Activated T-cell treated with anti-CD3 and anti-CD28 coated beads for 48 hours (primary cell): ENCODE measurements at regions not wholly inside any gene's neighbourhood (a gene's known extent, or its start where the extent isn't known, plus 50 kb on each side); places are given as distances from the start of the nearest gene placed in this dataset.

Experiments used
- DNase-seq: peaks from one replicate; pipeline ENCODE4 v3.0.0-alpha.2; 2020; ENCODE audit warnings: low read depth

GRCh38 chr19:30781519-30781918 lies 409.3 kb downstream of the ZNF536 start:
- DNase-seq: no peak

- DNase-seq: no peak
Observed at GRCh38 chr19:30781047-30781446, 408.9 kb downstream of the ZNF536 start.

DNA sequence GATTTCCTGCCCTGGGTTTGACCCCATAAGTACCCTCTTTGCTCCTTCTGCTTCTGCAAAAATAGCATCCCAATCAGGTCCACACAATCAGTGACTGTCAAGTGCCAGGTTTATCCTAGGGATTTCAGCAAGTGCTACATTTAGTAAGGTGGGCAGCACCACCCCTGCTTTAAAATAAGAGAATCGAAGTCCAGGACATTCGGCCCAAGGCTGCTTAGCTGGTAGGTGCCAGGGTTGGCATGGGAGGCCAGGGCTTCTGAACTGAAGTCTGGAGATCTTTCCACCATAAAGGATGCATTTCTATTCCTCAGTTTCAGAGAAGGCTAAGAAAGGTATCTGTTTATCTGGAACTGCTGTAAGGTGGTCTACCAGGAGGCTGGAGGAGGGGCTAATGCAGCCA lies 408.3 kb downstream of the ZNF536 start:
- DNase-seq: no peak

DNA sequence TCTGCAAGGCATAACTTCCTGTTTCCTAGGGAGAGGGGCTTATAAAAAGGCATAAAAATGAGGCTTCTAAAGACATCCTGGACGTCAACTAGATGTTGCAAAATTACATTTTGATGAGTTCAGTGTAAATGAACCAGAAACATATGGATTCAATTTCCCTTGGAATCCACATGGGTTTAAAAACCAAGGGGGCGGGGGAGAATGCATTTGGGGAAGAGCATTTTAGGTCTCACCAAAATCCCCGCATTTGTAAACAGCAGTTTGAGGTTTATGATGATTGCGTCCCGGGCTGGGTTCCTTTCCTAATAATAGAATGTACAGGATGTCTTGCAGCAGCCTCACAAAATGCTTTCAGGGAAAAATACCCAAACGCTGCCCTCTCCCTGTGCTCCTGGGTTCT lies 407.8 kb downstream of the ZNF536 start:
- DNase-seq: no peak

GRCh38 chr19:30778961-30779715 lies 407.0 kb downstream of the ZNF536 start:
- no peak for DNase-seq

DNA sequence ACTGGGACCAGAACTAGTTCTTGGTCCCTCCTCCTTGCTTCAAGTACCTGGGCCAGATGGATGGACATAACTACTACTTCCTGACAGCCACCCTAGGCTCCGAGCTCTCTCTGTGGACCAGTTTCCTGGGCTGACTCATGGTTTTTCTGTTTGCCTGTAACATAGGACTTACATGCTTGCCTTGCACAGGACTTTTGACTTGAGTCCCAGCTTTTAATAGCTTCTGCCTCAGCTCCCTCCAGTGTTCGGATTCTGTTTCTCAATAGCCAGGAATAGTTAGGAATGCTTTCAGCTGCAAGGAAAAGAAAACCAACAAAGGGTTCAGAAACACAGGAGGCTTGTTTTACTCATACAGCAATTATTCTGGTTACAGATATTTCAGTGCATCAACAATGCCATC lies 405.9 kb downstream of the ZNF536 start:
- no peak for DNase-seq

DNA sequence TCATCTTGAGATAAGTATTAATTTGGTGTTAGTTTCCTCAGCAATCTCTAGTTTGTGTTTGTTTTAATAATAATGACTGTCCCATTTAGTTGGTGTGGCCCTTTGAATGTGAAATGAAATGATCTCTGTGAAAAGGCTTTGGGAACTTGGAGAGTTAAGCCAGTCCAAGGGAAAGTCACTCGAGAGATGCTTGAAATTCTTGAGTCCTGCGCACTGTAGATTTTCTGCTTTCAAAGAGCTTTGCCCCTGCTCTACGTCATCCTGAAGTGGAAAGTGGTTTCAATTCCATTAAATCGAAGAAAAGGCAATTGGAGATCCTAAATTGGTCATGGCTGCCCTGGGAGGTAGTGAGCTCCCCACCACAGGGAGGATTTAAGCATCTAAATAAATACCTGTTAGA lies 403.8 kb downstream of the ZNF536 start:
- DNase-seq: no peak

- DNase-seq: no peak
Observed at GRCh38 chr19:30774252-30774766, 402.1 kb downstream of the ZNF536 start.

DNA sequence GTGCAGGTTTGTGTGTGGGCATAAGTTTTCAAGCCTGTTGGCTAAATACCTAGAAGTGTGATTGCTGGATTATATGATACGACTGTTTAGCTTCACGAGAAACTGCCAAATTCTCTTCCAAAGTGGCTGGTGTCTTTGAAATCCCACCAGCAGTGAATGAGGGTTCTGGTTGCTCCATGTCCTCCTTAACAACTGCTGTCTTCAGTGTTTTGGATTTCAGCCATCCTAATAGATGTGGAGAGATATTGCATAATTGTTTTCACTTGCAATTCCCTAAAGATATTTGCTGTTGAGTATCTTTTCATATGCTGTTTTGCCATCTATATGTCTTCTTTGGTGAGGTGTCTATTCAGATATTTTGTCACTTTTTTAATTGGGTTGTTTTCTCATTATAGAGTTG lies 390.5 kb downstream of the ZNF536 start:
- no peak for DNase-seq

- no peak for DNase-seq
Observed at GRCh38 chr19:30760014-30760413, 387.8 kb downstream of the ZNF536 start.

DNA sequence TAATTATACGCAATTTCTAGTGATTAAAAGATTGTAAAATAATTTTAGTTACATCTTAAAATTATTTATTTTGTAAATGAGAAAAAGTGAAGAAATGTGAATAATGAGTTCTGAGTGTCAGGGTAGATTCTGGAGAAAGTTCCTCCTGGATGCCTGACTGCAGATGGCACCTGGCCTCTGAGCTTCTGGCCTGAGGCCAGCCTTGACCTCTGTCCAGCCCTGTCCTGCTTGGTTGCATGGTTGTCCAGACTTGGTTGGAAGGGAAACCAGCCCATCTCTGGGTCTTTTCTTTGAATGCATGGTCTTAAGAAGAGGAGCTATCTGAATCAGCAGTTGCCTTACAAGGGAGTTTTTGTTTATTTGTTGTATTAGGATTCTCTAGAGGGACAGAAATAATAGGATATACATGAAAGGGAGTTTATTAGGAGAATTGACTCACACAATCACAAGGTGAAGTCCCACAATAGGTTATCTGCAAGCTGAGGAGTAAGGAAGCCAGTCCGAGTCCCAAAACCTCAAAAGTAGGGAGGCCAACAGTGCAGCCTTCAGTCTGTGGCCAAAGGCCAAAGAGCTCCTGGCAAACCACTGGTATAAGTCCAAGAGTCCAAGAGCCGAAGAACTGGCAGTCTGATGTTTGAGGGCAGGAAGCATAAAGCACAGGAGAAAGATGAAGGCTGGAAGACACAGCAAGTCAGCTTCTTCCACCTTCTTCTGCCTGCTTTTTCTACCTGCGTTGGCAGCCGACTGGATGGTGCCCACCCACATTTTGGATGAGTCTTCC lies 385.8 kb downstream of the ZNF536 start:
- DNase-seq: no peak

DNA sequence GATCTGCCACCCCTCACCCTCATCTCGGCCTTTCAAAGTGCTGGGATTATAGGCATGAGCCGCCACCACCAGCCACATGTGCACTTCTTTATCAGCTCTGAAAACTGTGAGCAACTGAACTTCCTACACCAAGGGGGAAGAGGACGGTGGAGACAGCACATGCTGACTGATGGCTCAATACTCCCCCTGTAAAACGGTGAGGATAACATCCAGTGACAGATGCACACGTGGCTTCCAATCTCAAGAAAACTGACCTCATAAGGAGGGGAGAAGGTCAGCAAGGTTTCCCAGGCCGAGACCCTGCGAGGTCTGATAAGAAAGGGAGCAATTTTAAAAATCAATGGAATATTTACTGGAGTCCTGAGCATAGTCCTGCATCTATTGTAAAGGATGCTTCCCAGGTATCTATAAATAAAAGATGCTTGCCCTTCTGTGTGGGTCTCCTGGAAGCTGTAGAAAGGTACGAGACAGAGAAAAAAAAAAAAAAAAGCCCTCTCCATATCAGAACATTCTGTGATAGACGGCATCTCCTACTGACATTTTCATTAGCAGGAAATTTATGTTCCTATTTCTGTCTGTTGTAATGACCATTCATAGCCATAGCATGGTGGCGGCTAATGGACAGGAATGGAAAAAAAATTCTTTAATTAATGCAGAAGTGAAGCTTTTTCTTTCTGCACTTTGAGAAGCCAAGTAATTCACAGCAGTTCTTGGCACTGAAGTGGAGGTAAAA lies 385.1 kb downstream of the ZNF536 start:
- no peak for DNase-seq

DNA sequence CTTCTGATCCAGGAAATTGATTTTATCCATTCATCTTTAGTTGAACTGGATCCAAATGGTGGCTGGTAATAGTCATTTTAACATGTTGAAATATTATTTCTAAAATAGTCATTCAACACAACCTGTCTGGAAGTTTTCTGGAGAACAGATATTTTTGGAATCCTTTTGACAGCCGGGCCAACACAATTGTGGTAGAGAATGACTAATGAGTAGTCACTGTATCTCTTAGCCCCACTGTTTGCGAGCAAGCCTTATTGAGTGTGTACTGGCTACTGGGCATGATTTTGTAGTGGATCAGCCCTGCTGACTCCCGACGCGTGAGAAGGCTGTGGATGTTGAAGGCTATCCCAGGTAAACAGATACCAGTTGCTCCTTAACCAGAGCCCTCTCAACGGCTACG lies 383.4 kb downstream of the ZNF536 start:
- DNase-seq: no peak

GRCh38 chr19:30754162-30754561 lies 382.0 kb downstream of the ZNF536 start:
- DNase-seq: no peak

DNA sequence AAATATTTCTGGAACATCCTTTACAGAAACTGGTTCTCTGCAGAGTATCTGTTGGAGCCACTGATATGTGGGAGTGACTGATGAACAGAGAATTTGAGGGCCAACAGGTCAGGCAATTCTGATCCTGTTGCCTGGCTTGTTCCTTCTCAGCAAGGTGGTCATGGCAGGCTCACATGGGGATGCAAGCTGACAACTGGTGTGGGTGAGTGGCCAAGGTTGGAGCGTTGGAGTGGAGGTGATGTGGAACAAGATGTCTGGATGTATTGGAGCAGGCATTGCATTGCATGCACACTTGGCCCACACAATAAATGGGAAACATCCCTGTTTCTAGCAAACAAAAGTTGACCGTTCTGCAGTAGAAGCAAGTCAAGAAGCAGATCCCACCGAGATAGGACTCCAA lies 380.7 kb downstream of the ZNF536 start:
- DNase-seq: no peak

- no peak for DNase-seq
Observed at GRCh38 chr19:30752201-30752600, 380.0 kb downstream of the ZNF536 start.

- no peak for DNase-seq
Observed at GRCh38 chr19:30745476-30745985, 373.3 kb downstream of the ZNF536 start.

GRCh38 chr19:30744741-30745475 lies 372.7 kb downstream of the ZNF536 start:
- DNase-seq: no peak

DNA sequence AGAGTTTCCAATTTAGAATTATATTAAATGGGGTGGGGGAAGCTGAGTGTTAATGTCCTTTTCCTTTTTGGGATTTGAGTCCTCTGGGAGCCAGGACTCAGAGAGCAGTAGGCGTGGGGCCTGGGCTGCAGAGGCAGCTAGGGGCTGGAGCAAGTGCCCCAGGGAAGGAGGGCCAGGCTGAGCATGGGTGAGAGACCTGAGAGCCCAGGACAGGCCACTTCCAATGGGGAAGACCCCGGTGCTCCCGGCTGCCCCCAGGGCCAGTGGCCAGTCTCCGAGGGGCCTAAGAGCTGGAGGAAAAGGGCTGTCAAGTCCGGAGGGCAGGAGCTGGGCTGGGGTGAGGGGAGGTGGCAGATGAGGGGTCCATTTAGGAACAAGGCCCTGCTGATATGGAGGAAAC lies 371.5 kb downstream of the ZNF536 start:
- DNase-seq: no peak

GRCh38 chr19:30743011-30743410 lies 370.8 kb downstream of the ZNF536 start:
- no peak for DNase-seq

- no peak for DNase-seq
Observed at GRCh38 chr19:30742406-30742938, 370.3 kb downstream of the ZNF536 start.

DNA sequence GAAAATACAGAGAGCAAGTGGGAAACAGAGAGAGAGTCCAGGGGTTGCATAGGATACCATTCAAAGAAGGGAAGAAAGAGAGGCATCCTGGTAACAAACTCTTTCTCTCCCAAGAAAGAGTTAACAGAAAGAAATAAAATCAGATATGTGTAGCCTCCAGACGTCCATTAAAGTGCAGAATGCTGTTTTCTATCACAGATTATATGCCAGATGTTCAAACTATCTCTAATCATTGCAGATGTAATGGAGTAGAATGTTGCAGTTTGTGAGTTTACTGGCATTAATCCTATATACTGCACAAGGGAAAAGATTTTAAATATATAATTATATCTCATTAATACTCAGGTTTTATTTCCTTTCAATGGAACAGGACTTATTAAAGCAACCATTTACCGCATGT lies 369.4 kb downstream of the ZNF536 start:
- no peak for DNase-seq
